HG03095 (cell line): ENCODE measurements at regions not wholly inside any gene's neighbourhood (a gene's known extent, or its start where the extent isn't known, plus 50 kb on each side); places are given as distances from the start of the nearest gene placed in this dataset.
"Not testable (repeated sequence)": the region's sequence is repeated elsewhere in the genome, so short reads cannot be mapped to it uniquely, and the experiment has no call there.

Source experiments
- ATAC-seq: cut with Tn5 transposase; IDR thresholded peaks from one replicate; pipeline ENCODE4 v1.9.1; 2021; ENCODE audit warnings: moderate library complexity; ENCODE audit not compliant: unreplicated experiment

DNA sequence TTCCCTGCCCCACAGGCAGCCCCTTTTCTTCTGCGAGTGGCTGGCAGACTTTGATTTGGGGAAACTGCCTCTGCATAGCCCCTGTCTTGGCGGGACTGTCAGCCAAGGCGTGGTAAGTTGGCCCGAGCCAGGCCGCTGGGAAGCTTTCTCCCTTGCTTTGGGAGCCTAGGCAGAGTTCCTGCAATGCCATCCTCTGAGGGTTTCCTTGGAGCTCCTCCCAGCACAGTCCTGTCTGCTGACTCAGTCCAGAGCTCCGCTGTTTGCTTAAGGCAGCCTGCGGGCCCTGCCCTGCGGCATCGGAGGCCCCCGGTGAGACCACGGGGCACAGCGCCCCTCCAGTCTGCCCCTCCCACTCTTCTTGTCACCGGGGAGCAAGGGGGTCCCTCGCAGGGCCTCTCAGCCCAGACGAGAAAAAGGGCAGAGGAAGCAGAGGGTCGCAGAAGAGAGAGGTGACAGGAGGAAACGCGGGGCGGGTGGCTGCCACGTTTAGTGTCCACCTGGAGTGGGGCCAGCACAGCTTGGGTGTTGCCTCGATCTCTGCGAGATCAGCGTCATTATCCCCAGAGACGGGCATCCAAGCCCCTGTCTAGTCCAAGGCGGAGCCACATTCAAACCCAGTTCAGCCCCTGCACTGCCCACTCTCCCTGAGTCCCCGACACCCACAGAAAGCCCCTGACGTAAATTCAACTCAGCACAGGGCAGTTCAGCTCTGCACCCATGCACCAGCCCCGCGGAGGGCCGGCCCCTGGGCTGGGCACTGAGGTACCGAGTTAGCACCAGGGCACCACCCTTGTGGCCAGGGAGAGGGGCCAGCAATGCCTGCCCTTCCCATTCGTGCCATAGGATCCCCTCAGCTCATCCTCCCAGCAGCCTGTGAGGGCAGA is 59.0 kb upstream of the CHST15 start:
- ATAC-seq, result no peak

DNA sequence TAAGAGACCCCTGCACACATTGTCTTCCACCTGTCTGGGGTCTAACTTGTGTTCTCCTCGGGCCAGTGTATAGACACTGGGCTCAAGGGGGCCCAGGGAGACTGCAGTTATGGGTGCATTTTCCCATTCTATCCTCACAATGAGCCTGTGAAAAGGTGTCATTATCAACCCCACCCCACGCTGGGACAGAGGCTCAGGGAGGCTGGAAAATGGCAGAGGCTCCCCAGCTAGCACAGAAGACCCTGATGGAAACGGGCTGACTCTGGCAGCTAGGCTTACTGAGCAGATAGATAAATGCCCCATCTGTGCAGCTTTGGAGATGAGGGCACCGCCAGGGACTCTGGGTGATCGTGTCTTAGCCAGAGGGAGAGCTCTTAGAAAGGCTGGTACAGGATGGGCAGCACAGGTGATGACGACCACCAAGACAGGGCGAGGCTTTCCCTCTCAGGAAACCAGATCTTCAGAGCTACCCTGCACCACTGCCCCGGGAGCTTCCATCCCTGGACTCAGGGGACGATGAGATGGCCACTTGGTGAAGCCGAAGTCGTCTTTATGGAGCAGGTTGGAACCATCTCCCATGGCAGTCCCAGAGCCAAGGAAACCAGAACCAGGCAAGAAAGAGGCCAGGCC is 58.2 kb upstream of the CHST15 start:
- ATAC-seq, result no peak

DNA sequence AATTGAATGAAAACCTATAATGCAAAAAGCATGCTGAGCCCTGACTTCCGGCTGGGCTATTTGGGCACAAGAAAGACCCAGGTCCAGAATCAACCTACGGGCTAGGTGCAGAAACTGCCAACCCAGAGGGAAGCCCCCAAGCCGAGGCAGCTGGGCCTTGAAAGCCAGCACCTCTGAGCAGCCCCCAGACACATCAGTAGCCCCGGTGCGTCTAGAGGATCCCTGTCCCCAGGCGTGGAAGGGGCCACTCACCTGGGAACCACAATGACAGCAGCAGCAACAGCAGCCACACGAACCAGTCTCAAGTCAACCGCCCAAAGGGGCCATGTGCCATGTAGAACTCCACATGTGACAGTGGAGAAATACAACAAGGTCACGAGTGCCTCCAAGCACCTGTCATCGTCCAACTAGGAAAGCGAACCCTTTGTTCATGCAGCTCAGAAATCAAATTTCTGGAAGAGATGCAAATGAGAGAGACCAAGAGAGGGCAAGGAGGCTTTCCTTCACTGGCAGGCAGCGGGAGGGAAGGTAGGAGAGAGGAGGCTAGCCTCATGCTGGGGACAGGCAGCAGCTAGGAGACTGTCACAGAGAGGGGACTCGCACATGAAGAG is 57.5 kb upstream of the CHST15 start:
- no peak for ATAC-seq

DNA sequence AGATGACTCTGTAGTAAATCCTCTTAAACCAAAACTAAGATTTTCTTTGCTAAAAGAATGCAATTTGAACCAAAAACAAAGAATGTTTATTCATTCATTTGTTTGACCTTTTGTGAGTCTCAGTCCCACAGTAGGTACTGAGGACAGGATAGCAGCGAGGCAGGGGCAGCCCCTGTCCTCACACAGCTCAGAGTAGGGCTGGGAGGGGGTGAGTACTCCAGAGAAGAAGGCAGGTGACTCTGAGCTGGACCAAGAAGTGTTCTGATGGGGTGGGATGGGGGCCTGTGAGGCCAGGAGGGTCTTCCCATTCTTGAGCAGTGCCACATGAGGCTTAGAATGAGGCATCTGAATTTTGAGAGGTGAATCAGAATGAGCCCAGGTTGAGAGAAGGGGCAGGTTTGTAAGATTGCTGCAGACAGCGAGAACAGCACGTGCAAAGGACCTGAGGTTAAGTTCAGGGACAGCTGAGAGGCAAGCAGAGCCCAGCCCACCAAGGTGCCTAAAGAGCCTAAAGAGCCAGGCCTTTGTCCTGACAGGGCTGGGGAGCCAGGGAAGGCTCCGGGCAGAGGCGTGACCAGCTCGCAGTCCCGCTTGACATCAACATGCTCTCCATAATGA is 56.9 kb upstream of the CHST15 start:
- ATAC-seq, result no peak

DNA sequence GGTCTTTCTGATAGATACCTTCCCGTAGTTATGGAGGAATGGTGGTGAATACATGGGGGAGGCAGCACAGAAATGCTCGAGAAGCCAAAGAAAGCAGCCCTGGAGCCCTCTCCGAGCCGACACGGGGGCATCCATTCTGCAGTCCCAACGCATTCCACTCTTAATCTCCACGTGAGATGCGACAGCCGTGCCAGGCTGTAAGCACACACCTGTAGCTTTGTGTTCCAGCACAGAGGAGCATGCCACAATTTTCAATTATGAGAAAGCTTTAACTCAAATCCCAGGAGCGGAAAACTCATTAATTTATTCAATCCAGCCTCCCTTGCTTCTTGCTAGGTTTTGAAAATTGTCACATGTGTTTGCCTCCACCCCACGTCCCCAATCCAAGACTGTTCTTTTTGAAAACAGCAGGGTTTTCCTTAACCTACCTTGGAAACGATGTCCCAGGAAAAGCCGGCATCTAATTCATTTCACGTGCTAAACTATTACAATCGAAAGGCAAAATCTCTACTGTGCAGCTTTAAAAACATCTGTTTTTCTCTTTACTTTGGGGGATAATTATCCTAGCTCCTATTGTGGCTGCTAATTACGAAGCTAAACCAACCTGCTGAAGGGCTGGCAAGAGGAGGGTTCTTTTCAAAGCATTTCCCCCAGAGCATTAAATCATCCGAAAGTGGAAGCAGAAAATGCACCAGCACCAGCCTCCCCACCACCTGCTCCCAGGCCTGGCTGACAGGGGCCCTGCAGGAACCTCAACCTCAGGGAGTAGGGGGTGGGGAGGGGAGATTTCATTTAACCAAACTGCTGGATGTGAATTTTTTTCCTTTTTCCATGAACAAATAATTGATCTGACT is 56.0 kb upstream of the CHST15 start:
- no peak for ATAC-seq

DNA sequence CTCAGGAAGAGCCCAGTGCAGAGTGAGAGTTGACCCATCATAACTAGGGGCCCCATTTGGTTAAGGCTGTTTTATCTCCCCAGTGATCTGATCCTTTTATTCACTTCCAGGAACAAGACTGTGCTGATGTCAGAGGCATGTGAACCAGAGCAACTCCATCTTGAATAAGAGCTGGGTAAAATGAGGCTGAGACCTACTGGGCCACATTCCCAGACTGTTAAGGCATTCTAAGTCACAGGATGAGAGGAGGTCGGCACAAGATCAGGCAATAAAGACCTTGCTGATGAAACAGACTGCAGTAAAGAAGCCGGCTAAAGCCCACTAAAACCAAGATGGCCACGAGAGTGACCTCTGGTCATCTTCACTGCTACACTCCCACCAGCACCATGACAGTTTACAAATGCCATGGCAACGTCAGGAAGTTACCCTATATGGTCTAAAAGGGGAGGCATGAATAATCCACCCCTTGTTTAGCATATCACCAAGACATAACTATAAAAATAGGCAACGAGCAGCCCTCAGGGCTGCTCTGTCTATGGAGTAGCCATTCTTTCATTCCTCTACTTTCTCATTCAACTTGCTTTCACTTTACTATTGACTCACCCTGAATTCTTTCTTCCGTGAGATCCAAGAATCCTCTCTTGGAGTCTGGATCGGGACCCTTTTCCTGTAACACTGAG is 55.3 kb upstream of the CHST15 start:
- not testable (repeated sequence) for ATAC-seq

DNA sequence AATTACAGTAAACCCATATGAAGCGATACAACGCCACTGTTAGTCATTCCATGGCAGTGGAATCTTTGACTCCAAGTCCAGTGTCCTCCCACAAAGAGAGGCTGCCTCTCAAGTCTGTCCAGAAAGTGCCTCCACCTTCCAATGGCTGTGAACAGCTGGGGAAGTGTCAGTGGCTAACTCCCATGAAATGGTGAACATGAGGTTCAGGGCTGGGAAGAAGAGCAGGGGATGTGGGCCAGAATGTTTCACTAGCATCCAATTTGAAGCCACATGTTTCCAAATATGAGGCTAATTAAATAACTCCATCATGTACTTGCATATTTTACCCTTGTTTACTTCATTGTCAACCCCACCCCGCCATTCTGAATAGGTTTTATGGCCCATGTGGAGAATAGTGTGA is 53.1 kb upstream of the CHST15 start:
- ATAC-seq, result no peak

DNA sequence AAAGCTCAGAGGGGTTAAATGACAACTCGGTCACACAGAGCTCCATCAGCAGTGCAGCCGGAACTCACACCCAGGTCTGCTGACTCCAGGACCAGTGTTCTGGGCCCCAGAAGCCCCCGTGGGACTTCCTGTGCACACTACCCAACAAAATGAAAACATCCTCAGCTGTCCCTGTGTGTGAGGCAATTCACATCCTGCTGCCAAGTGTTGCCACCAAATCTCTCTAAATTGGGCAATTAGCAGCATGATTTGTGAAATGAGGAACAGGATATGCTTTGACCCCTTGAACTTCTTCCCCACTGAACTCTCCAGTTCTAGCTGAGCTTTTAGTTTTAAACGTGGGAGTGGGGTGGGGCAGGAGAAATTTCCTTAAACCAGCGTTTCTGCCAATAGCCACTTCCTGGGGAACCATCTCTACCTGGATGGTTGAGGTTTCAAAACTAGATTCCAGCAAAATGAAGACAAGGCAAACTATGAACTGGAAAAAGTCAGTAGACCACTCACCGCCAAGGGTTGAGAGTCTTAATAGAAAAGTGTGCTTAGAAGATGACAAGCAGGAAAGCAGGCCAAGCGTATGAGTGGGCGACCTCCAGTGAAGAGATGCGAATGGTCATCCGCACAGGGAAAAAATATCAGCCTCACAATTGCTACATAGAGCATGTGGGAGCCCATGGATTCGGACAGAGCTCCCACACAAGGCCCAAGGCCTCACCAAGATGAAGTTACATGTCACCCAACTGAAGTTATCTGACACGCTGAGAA is 51.9 kb upstream of the CHST15 start:
- no peak for ATAC-seq

DNA sequence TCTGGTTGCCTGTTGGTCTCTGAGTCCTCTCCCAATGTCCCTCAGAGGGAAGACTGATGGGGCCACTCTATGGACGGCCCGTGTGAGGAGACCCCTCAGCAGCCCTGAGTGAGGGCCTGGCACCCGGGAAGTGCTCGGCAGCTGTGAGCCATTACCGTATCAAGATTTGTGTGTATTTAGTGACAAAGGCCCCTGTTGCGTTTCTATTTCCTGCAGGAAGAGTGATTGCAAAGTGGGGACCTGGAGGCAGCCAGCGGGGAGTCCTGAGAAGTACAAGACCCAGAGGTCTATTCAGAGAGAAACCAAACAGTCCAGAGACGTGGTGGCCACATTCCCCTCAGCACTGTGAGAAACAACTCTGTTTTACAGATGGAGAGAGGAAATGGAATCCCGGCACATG is 51.1 kb upstream of the CHST15 start:
- no peak for ATAC-seq

DNA sequence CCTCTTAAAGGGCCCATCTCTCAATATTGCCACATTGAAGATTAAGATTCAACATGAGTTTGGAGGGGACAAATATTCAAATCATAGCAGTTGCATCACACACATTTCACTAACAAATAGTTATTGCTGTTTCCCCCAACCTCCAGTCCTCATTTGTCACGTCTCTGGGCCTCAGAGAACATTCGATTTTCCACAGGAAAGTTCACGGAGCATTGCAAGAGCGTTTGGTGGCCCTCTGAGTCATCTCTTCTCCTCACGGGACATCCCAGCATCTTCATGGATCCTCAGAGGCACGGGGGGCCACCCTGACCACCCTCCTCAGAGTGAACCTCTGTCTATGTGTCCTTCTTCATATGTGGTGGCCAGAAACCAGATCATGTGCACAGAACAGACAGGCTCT is 50.3 kb upstream of the CHST15 start:
- ATAC-seq, result no peak
